WI38 (cell line): ENCODE measurements at regions not wholly inside any gene's neighbourhood (a gene's known extent, or its start where the extent isn't known, plus 50 kb on each side); places are given as distances from the start of the nearest gene placed in this dataset.
"Not testable (repeated sequence)": the region's sequence is repeated elsewhere in the genome, so short reads cannot be mapped to it uniquely, and the experiment has no call there.

ENCODE experiments used
- H3K4me3 ChIP-seq: 2 replicates; pipeline ENCODE4 v1.5.1; 2011; ENCODE audit warnings: low read depth, mild to moderate bottlenecking, control low read depth, low read length
- CTCF ChIP-seq: IDR thresholded peaks from 2 replicates; pipeline ENCODE4 v1.5.1; 2012; ENCODE audit warnings: low read depth, mild to moderate bottlenecking, control low read depth, low read length

DNA sequence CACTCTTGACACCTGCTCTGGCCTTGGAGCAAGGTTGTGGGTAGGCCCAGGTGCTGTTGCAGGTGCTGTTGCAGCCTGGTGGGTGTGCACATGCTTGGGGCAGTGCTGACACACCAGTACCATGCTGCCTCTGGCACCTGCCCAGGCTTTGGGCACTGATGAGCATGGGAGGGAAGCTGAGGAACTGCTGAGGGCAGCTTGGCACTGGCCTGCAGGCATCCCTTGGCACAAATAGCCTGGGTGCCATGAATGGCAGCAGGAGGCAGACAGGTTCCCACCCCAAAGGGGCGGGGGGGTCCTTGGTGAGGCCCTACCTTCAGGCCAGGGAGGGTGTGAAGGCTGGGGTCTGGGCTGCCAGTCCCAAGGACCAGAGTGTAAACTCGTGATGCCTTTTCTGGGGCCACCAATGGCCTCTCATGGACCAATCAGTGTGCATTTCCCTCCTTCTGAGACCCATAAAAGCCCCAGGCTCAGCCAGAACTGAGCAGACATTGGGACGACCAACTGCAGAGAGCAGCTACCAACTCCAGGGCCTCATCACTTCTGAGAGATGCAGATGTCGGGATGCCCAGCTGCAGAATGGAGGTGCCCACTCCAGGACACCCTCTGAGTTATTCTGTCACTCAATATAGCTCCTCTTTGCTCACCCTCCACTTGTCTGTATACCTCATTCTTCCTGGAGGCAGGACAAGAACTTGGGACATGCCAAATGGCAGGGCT is 547.4 kb downstream of the ZWINT start:
- no peak for TF ChIP-seq CTCF
- H3K4me3 ChIP-seq: no peak overlapping the region

- no peak for TF ChIP-seq CTCF
- H3K4me3 ChIP-seq: no peak overlapping the region
Observed at GRCh38 chr10:55803055-55803454, 558.0 kb downstream of the ZWINT start.

DNA sequence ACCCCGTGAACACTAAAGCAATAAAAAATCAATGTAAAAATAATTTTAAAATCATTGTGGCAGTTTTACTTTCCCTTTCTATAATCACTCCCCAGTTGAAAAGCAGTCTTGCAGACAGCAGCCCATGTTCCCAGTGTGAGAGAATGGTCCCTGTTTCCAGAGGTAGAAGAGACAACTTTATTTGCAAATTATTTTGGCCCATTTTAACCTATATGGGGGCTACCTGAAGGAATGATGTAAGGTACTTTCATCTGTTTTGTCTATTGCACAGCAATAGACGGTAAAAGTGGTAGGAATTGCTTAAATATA is 559.8 kb downstream of the ZWINT start:
- no peak for TF ChIP-seq CTCF
- no peak overlapping the region for H3K4me3 ChIP-seq

- no peak overlapping the region for H3K4me3 ChIP-seq
- no peak for TF ChIP-seq CTCF
Observed at GRCh38 chr10:55800602-55801352, 560.3 kb downstream of the ZWINT start.

DNA sequence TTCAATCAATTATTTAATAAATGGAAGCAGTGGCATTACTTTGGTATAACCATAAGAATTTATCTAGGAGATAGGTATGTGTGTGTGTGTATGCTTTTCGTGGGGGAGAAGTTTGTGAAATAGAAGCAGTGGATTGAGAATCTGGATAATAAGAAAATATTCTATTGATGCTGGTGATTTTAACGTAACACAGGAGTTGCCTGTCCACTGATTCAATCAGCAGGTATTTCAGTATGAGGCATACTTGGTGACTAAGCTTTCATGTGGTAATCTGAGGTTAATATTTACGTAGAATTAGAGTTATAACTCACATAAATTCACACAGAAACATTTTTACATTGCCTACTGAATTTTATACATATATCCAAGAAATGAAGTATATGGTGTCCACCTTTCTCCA is 568.0 kb downstream of the ZWINT start:
- no peak for TF ChIP-seq CTCF
- no peak overlapping the region for H3K4me3 ChIP-seq

DNA sequence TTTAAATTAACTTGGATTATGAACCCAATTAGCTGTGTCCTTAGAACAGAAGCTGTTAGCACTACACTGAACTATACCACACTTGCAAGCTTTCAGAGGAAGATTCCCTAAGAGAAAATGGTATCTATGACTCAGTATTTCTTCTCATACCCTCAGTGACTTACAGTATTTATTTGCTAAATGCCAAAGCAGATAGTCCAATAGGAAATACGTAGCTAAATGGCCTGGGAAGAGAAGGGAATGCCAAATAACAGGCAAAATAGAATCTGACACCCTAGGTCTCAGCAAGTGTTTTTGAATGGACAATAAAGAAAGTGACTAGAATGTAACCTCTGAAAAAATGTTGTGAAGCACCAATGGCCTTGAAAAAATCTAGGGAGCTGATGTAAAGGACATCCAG is 570.8 kb downstream of the ZWINT start:
- not testable (repeated sequence) for H3K4me3 ChIP-seq

- no peak for TF ChIP-seq CTCF
- no peak overlapping the region for H3K4me3 ChIP-seq
Observed at GRCh38 chr10:55786461-55787050, 574.5 kb downstream of the ZWINT start.
